NOMO-1 (cell line): ENCODE measurements at regions not wholly inside any gene's neighbourhood (a gene's known extent, or its start where the extent isn't known, plus 50 kb on each side); places are given as distances from the start of the nearest gene placed in this dataset.

Experiments
- DNase-seq, 2 experiments: peaks; one replicate each; lab custom pipeline; 2025; ENCODE audit not compliant: unreplicated experiment in 2 of 2; lab: John Stamatoyannopoulos, UW

DNA sequence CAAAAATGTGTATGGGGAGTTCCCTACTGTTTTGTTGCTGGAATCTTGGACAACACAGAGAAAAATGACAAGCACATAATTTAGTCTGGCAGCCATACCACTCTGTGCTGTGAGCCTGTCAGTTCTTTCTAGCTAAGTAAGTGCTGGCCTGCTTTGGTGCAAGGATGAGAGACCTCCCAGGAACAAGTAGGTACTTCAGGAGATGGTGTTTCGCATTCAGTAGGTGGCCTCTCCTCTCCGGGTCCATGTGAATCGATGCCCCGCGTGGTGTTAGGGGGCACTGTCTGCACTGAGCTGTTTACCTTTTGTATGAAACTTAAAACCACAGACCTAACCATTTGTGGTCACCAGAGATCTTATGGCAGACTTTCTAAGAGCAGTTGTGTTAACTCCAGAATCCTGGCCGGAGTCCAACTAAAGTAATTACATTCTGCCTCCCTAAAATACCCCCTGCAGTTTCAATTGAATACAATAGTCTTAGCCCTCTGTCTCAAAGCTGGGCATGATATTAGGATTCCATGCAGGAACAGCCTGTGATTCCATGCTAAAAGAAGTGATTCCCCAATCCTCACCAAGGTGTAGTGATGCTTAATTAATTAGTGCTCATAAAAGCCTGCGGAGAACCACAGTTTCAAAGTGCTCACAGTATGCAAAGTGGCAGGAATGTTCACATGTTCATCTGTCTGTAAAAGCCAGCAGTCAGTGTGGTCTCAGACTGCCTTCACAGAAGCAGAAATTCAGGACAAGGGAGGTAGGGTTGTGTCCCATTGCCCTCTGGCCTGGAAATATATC is 64.2 kb downstream of the LLPH start:
- DNase-seq = peak in 1 of 2 experiments; percentile 15

DNA sequence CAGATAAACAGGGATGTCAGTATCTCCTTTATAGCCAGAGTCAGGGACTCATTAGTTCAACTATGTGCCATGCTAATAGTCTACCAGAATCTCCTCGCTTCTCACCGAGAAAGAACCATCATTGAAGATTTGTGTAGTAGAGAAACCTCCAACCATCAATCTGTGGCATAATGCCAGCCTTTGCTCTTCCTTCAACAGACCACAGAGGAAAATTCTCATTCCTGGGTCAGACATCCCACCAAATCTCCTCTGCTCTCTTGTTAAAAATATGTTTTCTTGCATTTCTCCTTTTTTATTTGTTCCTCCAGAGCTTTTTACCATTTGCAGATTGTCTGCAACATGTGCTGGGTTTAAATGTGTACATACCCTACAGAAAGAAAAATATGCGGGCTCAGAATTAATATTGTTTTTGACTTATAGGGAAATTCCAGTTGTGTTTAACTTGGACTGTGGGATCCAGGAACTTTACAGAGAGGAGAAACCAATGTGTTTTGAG is 64.9 kb downstream of the LLPH start:
- no peak for DNase-seq

GRCh38 chr12:66065150-66065549 is 65.4 kb downstream of the LLPH start:
- no peak for DNase-seq

DNA sequence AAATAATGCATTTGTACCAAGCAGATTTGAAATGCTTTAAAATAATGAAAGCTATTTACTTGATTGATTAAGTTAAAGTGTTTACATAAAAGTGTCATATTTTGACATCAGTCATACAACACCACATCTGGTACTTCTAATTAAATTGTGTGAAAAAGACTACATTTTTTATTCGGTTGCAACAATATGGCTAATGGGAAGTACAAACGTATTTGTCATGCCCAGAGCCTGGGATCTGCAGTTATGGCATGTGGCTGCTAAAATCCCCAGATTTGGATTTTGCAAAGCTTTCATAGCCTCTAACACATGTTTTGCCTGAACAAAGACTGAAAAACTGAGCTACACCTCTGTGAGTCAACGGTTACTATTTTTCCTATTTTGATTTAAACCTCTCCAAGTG is 66.6 kb downstream of the LLPH start:
- no peak for DNase-seq

DNA sequence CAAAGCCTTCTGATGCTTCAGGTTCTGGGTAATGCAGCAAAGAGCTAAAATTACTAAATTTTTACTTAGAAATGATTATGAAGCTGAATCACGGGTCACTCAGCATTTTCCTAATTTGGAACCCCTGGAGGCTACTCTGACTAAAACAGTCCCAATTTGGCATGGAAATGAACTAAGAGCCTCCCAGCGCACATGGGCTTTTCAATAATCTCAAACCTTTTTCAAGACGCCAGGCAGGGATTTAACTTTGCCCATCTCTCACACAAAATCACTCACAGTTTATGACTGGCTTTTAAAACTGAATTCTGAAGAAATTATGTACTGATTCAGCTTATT is 68.3 kb downstream of the LLPH start:
- DNase-seq = no peak

DNA sequence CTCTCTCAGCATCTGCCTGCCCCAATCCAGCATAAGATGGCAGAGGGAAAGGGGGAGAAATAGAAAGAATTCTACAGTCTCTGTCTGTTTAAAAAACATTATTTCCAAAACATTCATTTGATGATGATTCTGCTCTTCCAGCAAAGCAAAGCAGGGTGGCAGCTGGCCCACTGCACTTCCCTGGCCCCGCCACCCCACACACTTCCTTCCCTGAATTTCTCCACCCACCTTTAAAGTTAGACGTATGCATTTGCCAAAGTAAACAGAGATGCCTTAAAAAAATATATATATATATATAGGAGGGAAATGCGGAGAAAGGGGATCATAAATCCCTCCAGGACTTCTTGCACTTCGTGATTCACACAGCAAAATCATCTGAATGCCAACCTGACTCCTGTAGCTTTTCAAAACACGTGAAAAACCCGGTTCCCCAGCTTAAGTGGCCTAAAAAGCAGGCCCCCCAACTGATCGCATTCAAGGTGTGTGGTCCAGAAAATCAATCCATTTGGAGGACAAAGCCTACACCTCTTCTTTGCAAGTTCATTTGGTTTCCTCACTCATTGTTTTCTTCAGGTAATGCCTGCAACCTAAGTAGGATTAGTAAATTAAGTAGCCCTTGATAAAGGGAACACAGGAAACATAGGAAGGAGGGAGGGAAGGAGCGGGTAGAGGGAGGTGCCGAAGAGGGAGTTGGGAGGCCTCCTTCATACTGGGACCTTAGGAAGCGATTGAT is 68.8 kb downstream of the LLPH start:
- no peak for DNase-seq

- DNase-seq = no peak
Observed at GRCh38 chr12:66061076-66061475, 69.5 kb downstream of the LLPH start.

GRCh38 chr12:66060163-66060907 is 70.2 kb downstream of the LLPH start:
- DNase-seq = no peak

- DNase-seq = no peak
Observed at GRCh38 chr12:66059666-66060065, 70.9 kb downstream of the LLPH start.

DNA sequence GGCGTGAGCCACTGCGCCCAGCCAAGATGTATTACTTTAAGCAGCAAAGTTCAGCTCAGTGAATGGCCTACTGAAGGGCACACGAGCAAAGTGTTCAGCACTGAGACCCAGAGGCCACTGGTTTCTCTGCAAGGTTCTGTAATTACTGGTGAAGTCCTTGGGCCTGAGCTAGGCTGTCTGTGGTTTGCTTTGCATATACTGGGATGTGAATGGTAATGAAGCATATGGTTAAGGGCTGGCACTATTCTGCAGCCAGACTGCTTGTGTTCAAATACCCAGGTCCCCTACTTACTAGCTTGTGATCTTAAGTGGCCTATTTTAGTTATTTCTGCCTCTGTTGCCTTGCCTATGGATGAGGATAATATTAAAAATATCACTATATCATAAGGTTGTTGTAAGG is 72.0 kb downstream of the LLPH start:
- DNase-seq = no peak

- DNase-seq = peak; percentile 28 to 48
Observed at GRCh38 chr12:66055837-66056319, 74.7 kb downstream of the LLPH start.

DNA sequence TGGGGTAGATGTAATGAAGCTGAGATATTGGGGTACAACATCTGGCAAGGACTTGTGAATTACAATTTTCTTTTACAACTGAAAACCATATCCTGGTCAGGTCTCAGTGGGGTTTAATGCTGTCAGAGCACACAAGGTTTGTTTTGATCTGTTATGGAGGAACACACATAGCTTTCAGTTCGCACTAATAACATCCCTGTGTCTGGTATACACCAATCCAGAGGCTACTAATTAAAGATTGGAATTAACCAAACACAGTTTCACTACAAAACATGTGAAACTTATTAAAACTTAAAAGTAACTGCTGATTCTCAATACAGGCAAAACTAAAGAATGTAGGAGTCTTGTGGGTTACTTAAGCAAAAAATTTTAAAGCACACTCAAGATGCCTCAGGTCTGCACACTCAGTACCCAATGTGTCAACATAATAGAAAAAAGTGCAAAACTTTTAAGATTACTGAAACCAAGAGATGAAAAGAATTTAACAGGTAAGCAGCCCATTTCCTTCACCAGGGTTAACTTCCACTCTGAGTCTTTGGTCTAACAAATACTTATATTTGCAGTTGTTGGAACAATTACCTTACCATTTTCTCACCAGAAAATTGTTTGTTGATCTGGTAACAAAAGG is 77.4 kb downstream of the LLPH start:
- DNase-seq = no peak

DNA sequence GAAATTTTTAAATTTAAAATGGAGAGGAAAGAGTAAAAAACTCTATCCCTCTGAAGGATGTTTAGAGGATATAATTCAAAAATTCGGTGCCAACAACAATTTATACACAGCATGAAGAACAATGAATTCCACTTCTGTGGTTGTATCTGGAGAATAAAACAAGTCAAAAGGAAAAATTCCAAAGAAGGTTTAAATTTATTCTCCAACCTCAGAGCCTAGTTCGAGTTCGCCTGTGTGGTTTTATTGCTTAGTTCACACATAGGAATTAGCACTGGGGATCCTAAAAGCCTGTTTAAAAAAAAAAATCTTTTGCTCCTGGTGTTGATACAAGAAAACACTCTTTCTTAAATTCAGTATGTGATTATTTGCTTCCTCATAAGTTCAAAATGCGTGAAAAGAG is 79.2 kb downstream of the LLPH start:
- DNase-seq = no peak

DNA sequence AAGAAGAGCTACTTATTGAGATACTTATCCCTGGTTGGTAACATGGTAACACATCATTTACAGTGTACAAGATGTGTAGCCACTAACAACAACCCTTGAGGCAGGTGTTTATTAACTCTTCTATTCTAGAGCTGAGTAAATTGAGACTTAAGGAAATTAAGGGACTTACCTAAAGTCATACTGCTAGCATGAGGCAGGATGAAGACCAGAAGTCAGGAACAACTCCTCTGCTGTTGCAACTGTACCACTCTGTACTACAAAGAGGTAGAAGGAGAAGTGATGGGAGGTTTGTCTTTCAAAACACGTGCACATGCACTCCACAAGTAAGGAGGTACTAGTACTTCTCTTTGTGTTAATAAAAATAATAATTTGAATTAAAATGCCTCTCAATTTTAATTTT is 79.9 kb downstream of the LLPH start:
- DNase-seq = no peak

- no peak for DNase-seq
Observed at GRCh38 chr12:66050283-66050576, 80.3 kb downstream of the LLPH start.

- no peak for DNase-seq
Observed at GRCh38 chr12:66049538-66050282, 80.8 kb downstream of the LLPH start.

GRCh38 chr12:66048835-66049537 is 81.6 kb downstream of the LLPH start:
- DNase-seq = no peak

DNA sequence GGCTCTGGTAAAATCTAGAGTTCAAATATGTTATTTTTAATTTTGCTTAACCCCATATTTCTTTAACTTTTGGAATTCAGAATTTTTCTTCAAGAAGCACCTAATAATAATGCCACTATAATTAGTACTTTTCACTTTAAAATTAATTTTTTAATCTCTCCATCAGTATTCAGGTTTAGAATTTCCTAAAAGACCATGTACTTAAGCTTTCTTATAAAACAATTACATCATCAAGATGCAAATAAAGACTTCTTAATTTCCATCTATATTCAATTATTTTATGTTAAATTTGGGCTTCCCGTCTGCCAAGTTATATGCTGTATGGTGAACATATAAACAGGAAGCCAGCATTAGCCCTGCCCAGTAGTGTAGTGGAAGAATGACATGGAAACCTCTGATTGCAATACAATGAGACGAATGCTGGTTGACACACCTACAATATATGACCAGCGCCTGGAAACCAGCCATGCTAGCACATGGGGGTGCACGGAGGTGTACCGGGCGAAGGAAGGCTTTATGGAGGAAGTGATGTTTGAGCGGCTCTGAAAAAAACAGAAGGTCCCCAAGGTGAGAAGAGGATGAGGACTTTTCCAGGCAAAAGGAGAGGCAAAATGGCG is 82.2 kb downstream of the LLPH start:
- no peak for DNase-seq

DNA sequence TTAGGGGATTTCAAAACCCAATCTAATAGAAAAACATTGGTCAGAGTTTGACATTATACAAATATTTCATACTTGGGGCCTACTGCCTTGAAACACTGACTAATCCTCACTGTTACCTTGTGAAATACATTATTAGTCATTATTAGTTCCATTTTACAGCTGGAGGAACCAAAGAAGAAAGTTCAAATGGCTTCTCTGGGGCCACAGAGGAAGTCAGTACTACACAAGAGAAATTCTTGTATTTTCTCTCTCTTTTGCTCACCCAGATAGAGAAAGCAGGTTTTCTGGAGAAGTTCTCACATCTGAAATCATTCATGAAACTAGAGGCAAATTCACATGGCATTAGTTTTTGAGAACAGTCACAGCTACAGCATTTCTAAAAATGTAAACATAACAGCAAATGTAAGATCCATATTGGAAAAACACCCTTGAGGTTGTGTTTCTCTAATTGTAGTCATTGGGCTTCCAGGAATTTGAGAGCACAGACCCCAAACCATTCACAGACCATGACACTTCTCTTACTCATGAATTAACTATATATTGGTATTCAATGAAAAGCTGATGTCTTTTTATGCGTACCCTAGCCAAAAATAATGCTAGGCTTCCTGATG is 83.0 kb downstream of the LLPH start:
- no peak for DNase-seq
